ENCODE measurements at regions not wholly inside any gene's neighbourhood (a gene's known extent, or its start where the extent isn't known, plus 50 kb on each side); places are given as distances from the start of the nearest gene placed in this dataset.
A peak's percentile ranks its signal among the peaks of the same experiment; 100 is the strongest.

DNA sequence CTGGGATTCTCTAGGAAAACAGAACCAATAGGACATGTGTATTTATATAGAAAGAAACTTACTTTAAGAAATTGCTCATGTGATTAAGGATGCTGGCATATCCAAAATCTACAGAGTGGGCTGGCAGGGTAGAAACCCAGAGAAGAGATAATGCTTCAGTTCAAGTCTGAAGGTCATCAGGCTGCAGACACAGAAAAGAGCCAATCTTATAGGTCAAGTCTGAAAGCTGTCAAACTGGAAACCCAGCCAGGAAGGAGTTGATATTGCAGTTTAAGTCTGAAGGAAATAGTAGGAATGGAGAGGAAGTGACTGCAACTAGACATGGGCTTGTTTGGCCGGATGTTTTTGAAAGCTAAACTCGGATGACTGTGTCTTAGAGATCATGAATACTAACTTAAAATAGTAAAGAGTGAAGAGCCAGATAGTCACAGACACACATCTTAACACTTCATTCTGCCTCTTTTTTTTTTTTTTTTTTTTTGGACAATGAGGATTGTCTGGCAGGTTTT lies 125.3 kb upstream of the GPC6 start:
- DNase-seq, result no peak
- in situ Hi-C loops (cut with MboI; ENCODE audit: low pct_unique_long_range_greater_than_20kb, low sequenced_read_pairs), result no loop called here

- in situ Hi-C loops (cut with MboI; ENCODE audit: low pct_unique_long_range_greater_than_20kb, low sequenced_read_pairs), result no loop called here
- DNase-seq, result no peak
Observed at GRCh38 chr13:93104270-93104669, 122.3 kb upstream of the GPC6 start.

- DNase-seq, result no peak
- in situ Hi-C loops (cut with MboI; ENCODE audit: low pct_unique_long_range_greater_than_20kb, low sequenced_read_pairs), result no loop called here
Observed at GRCh38 chr13:93108111-93108601, 118.5 kb upstream of the GPC6 start.

- no peak for DNase-seq
- in situ Hi-C loops (cut with MboI; ENCODE audit: low pct_unique_long_range_greater_than_20kb, low sequenced_read_pairs), result no loop called here
Observed at GRCh38 chr13:93116809-93117208, 109.8 kb upstream of the GPC6 start.

GRCh38 chr13:93118081-93118615 lies 108.5 kb upstream of the GPC6 start:
- in situ Hi-C loops (cut with MboI; ENCODE audit: low pct_unique_long_range_greater_than_20kb, low sequenced_read_pairs), result no loop called here
- peak; percentile 45 for DNase-seq

DNA sequence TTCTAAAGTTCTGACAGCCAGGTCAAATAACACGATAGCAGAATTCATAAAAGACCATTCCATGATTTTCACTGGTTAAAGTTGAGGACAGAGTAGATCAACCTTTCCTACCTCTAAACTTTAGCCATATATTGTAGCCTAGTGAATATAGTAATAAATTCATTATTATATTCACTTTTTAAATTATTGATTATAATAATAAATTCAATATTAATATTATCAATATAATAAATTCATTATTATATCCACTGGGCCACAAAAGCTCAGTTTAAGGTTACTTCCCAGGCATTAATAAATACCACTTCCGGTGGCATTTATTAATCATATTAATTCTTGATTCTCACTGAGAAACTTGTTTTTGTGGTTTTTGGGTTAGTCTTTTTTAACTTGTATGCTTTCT lies 85.7 kb upstream of the GPC6 start:
- no peak for DNase-seq
- in situ Hi-C loops (cut with MboI; ENCODE audit: low pct_unique_long_range_greater_than_20kb, low sequenced_read_pairs), result no loop called here

- in situ Hi-C loops (cut with MboI; ENCODE audit: low pct_unique_long_range_greater_than_20kb, low sequenced_read_pairs), result no loop called here
- no peak for DNase-seq
Observed at GRCh38 chr13:93144031-93144430, 82.6 kb upstream of the GPC6 start.

DNA sequence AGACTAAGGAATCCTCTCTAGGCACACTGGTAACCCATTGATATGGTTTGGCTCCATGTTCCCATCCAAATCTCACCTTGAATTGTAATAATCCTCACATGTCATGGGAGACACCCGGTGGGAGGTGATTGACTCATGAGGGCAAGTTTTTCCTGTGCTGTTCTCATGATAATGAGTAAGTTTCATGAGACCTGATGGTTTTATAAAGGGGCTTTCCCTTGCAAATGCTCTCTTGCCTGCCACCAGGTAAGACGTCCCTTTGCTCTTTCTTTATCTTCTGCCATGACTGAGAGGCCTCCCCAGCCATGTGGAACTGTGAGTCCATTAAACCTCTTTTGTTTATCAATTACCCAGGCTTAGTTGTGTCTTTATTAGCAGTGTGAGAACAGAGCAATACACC lies 81.4 kb upstream of the GPC6 start:
- DNase-seq, result no peak
- in situ Hi-C loops (cut with MboI; ENCODE audit: low pct_unique_long_range_greater_than_20kb, low sequenced_read_pairs), result no loop called here

- in situ Hi-C loops (cut with MboI; ENCODE audit: low pct_unique_long_range_greater_than_20kb, low sequenced_read_pairs), result no loop called here
- DNase-seq, result no peak
Observed at GRCh38 chr13:93146584-93147297, 79.9 kb upstream of the GPC6 start.

GRCh38 chr13:93147298-93147645 lies 79.3 kb upstream of the GPC6 start:
- in situ Hi-C loops (cut with MboI; ENCODE audit: low pct_unique_long_range_greater_than_20kb, low sequenced_read_pairs), result no loop called here
- no peak for DNase-seq

DNA sequence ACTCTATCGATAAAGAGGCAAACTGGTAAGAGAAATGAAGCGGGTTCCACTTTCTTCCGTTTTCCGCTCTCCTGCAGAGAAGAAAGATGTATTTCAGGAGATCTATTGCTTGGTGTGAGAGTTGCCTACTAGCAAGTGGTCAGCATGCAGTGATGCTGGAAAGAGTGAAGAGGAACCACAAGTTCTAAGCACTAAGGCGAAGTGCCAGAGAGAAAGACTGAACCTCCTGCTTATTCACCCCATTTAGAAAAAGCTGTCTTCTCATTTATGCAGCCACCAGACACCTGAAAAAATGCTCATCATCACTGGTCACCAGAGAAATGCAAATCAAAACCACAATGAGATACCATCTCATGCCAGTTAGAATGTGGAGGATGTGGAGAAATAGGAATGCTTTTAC lies 78.7 kb upstream of the GPC6 start:
- in situ Hi-C loops (cut with MboI; ENCODE audit: low pct_unique_long_range_greater_than_20kb, low sequenced_read_pairs), result no loop called here

GRCh38 chr13:93151277-93151676 lies 75.3 kb upstream of the GPC6 start:
- in situ Hi-C loops (cut with MboI; ENCODE audit: low pct_unique_long_range_greater_than_20kb, low sequenced_read_pairs), result no loop called here
- peak; percentile 55 for DNase-seq

More for the DNA sequence above, 78.7 kb upstream of the GPC6 start:
- DNase-seq, result no peak

DNA sequence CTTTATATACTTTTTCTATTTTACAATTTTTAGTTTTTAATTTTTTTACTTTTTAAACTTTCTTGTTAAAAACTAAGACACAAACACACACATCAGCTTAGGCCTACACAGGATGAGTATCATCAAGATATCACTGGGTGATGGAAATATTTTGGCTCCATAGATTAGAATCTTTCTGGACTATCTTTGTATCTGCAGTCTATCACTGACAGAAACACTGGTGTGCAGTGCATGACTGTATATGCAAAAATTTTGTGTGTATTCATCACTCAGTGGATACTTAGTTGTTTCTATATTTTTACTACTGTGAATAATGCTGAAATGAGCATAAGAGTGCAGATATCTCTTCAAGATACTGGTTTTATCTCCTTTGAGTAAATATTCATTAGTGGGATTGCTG lies 68.0 kb upstream of the GPC6 start:
- in situ Hi-C loops (cut with MboI; ENCODE audit: low pct_unique_long_range_greater_than_20kb, low sequenced_read_pairs), result no loop called here
- DNase-seq, result no peak

- DNase-seq, result no peak
- in situ Hi-C loops (cut with MboI; ENCODE audit: low pct_unique_long_range_greater_than_20kb, low sequenced_read_pairs), result no loop called here
Observed at GRCh38 chr13:93169980-93170379, 56.6 kb upstream of the GPC6 start.

- DNase-seq, result peak; percentile 15
- in situ Hi-C loops (cut with MboI; ENCODE audit: low pct_unique_long_range_greater_than_20kb, low sequenced_read_pairs), result no loop called here
Observed at GRCh38 chr13:93172109-93172508, 54.5 kb upstream of the GPC6 start.

DNA sequence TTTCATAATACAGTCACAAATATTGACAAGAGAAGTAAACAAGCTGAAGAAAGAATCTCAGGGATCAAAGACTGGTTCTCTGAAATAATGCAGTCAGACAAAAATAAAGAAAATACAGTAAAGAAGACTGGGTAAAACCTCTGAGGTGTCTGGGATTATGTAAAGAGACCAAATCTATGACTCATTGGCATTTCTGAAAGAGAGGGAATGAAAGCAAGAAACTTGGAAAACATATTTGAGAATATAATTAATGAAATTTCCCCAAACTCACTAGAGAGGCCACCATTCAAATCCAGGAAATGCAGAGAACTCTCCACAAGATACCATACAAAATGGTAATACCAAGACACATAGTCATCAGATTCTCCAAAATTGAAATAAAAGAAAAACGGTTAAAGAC lies 53.0 kb upstream of the GPC6 start:
- in situ Hi-C loops (cut with MboI; ENCODE audit: low pct_unique_long_range_greater_than_20kb, low sequenced_read_pairs), result no loop called here
- no peak for DNase-seq

DNA sequence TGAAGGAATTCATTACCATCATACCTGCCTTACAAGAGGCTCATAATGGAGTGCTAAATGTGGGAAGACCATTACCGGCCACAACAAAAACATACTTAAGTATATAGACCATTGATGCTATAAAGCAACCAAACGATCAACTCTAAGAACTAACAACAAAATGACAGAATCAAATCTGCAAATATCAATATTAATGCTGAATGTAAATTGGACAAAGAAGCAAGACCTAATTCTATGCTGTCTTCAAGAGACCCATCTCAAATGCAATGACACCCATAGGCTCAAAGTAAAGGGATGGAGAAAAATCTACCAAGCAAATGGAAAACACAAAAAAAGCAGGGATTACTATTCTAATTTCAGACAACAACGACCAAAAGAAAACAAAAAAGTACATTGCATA lies 52.3 kb upstream of the GPC6 start:
- in situ Hi-C loops (cut with MboI; ENCODE audit: low pct_unique_long_range_greater_than_20kb, low sequenced_read_pairs), result no loop called here
- DNase-seq, result no peak

Measured in KBM-7 (cell line).